ENCODE measurements at regions not wholly inside any gene's neighbourhood (a gene's known extent, or its start where the extent isn't known, plus 50 kb on each side); places are given as distances from the start of the nearest gene placed in this dataset.

- DNase-seq, result no peak
These were observed 802.9 kb upstream of the ID2 start for GRCh38 chr2:7878786-7879482.

- no peak for DNase-seq
These were observed 802.4 kb upstream of the ID2 start for GRCh38 chr2:7879483-7879835.

- no peak for DNase-seq
These were observed 801.7 kb upstream of the ID2 start for GRCh38 chr2:7880126-7880525.

DNA sequence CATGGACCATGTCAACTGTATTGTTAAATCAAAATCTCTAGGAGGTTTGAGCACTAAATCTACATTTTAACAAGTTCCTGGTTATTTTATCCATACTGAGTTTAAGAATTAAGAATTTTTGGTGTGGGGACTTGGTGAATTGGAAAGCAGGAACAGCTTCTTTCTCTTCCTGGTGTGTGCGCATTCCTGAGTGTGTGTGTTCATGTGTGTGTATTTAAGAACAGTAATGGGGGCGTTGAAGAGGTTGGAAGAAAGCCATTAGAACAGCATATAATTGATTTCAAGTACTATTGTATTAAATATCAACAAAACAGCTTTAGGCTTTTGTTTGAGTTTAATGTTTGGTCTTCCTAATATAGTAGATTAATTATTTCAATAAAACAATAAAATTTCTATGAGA lies 801.3 kb upstream of the ID2 start:
- peak; percentile 25 for DNase-seq

GRCh38 chr2:7881063-7881462 lies 800.8 kb upstream of the ID2 start:
- DNase-seq, result no peak

GRCh38 chr2:7881466-7881865 lies 800.4 kb upstream of the ID2 start:
- DNase-seq, result no peak

- no peak for DNase-seq
These were observed 799.6 kb upstream of the ID2 start for GRCh38 chr2:7882296-7882695.

DNA sequence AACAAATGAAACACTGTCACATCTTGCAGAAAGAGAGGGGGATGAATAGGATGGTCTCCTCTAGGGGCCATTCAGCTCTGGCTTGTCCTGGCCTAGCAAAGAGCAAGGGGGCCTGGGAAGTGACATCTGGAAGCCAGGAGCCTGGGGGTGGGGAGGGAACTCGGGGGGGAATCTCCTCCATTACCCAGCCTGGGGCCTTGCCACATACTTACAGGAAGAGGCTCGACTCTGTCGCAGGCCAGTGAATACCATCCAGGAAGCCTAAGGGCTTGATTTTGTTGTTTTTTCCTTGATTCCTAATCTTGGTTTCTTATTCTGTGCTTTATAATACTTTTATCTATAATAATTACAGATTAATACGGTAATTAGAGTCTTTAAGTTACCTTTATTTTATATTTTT lies 797.5 kb upstream of the ID2 start:
- DNase-seq, result no peak

GRCh38 chr2:7886666-7887065 lies 795.2 kb upstream of the ID2 start:
- no peak for DNase-seq

DNA sequence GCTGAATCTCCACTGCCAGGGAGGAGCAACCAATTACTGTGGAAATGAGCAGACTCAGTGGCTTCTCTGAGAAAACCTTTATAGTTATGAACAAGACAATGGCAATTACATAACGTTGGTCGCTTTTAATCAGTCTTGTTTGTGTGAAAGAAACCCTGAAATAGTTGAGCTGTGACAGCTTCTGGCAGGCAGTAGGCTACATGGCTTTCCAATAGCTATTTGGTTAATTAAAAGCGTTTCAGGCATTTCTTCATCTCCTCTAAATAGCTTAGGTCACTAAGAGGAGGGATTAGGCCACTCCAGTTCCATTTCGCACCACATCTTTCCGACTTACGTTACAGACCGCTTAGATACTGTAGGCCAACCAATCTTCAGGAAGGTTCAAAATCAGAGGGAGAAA lies 794.4 kb upstream of the ID2 start:
- peak; percentile 23 for DNase-seq

GRCh38 chr2:7888876-7889275 lies 793.0 kb upstream of the ID2 start:
- DNase-seq, result no peak

- no peak for DNase-seq
These were observed 790.5 kb upstream of the ID2 start for GRCh38 chr2:7891312-7891711.

GRCh38 chr2:7895289-7895688 lies 786.6 kb upstream of the ID2 start:
- DNase-seq, result no peak

DNA sequence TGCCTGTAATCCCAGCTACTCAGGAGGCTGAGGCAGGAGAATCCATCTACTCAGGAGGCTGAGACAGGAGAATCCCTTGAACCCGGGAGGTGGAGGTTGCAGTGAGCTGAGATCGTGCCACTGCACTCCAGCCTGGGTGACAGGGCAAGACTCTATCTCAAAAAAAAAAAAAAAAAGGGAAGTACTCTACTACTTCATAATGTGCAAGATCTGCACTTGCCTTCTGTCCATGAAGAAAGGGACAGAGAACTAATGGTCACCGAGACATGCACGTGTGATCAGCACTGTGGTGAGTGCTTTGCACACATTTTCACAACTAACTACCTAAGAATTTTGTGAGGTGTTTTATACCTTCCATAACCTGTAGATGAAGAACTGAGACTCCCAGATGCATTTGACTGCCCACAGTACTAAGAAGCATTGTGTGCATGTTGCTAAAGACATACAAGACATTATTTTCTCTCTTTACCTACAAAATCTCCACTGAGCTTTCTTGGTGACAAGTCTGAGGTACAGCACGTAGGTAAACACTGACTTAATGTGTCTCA lies 784.8 kb upstream of the ID2 start:
- DNase-seq, result no peak

DNA sequence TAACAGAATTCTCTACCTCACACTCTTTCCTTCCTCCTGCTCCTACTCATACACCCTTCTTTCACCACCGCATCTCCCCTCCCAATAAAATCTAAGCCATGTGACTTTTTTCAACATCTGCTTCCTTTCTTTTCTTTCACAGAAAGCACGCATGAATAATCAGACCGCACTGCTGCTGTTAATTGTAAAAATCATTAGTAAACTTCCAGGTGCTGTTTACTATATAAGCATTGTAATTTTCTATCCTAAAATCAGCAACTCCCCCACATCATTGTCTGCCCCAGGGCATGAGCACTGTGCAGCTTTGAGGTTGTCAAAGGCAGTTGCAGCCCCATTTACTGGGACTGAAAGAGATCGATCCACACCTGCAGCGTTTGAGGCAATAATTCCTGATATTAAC lies 782.6 kb upstream of the ID2 start:
- no peak for DNase-seq

GRCh38 chr2:7899923-7900322 lies 781.9 kb upstream of the ID2 start:
- DNase-seq, result no peak

- DNase-seq, result no peak
These were observed 781.3 kb upstream of the ID2 start for GRCh38 chr2:7900593-7900992.

- DNase-seq, result no peak
These were observed 779.5 kb upstream of the ID2 start for GRCh38 chr2:7902251-7902765.

DNA sequence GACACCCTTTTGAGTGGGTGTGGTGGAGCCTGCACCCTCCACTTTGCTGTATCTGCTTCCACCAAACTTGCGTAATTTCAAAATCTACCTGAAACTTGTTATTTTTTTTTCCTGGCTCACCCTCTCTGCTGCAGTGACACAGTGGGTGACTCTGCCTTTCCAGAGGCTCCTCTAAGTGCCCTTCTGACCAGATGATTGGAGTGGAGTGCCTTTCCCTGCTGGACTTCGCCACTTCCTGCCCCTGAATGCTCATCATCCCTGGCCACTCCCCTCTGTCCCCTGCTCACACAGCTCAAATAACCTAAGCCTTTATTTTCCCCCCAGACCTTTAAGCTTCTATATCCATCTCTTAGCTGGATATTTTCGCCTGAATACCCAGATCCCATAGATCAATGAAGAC lies 777.5 kb upstream of the ID2 start:
- DNase-seq, result no peak

DNA sequence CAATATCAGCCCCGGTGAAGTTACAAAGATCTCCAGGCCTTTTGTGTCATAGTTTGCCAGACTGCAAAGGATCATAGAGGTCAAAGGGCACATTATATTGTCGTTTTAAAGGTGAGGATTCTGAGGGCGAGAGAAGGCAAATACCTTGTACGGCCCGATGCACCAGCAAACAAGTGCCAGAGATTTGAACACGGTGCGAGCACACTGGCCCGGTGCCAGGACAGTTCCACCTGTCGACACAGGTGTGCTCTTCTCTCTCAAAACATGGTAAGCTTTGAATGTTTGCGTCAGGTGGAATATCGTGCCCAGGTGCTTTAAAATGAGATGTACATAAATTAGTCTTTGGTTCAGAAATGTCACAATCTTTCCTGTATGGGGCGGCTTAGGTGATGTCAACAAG lies 776.1 kb upstream of the ID2 start:
- peak; percentile 30 for DNase-seq

- no peak for DNase-seq
These were observed 775.4 kb upstream of the ID2 start for GRCh38 chr2:7906431-7906830.

GRCh38 chr2:7907041-7907440 lies 774.8 kb upstream of the ID2 start:
- DNase-seq, result no peak

DNA sequence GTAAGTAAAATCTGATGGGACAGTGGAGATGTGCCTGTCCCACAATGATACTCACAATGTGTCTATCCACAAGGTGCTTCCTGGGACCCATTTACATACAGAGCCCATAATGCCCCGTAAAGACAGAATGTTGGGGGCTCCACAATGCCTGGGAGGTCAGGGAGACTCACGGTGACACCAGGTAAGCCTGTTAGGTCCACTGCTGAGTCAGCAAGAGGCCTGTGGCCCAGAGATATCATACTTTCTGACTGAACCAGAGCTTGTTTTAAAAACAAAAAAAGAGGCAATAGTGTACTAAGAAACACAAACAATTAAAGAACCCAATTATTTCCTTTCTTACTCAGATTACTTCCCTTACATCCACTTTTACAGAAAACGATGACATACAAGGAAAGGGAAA lies 771.1 kb upstream of the ID2 start:
- no peak for DNase-seq

DNA sequence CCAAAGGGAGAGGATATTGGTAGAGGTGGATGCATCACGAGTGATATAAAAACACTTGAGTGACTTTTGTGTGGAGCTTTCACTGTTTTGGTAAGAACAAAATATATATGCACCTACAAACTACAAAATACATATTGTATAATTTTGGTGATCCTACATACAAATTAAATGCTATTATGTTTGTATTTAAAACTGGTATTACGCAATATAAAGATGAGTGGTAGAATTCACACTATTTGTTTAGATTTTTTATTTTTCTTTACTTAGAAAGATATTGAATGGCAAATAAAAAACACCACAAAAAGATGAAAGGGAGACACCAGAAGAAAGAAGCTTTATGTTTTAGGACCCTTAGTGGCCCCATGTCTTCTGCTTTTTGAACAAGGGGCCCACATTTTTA lies 770.7 kb upstream of the ID2 start:
- DNase-seq, result no peak

GRCh38 chr2:7913974-7914373 lies 767.9 kb upstream of the ID2 start:
- no peak for DNase-seq

Data from DMS79 treated with DMSO at 0.1 percent for 48 hours (cell line).